Left hindlimb (tissue), 1 donor: ENCODE measurements at regions not wholly inside any gene's neighbourhood (a gene's known extent, or its start where the extent isn't known, plus 50 kb on each side); places are given as distances from the start of the nearest gene placed in this dataset.
"Not testable (repeated sequence)": the region's sequence is repeated elsewhere in the genome, so short reads cannot be mapped to it uniquely, and the experiment has no call there.

Source experiments
- DNase-seq: peaks from one replicate; pipeline ENCODE4 v3.0.0-alpha.2; 2018

GRCh38 chr14:70269582-70269981 is 80.8 kb upstream of the SLC8A3 start:
- DNase-seq, result no peak

- DNase-seq, result no peak
Measured at GRCh38 chr14:70268760-70269159, 80.0 kb upstream of the SLC8A3 start.

- no peak for DNase-seq
Measured at GRCh38 chr14:70266157-70266556, 77.4 kb upstream of the SLC8A3 start.

- DNase-seq, result no peak
Measured at GRCh38 chr14:70265422-70265821, 76.7 kb upstream of the SLC8A3 start.

- no peak for DNase-seq
Measured at GRCh38 chr14:70259420-70259819, 70.7 kb upstream of the SLC8A3 start.

- no peak for DNase-seq
Measured at GRCh38 chr14:70257526-70257925, 68.8 kb upstream of the SLC8A3 start.

- no peak for DNase-seq
Measured at GRCh38 chr14:70256601-70257000, 67.8 kb upstream of the SLC8A3 start.

- peak; percentile 29 for DNase-seq
Measured at GRCh38 chr14:70255071-70256057, 66.6 kb upstream of the SLC8A3 start.

GRCh38 chr14:70254476-70254961 is 65.8 kb upstream of the SLC8A3 start:
- peak; percentile 59 for DNase-seq

GRCh38 chr14:70253547-70253946 is 64.8 kb upstream of the SLC8A3 start:
- not testable (repeated sequence) for DNase-seq

GRCh38 chr14:70245026-70245425 is 56.3 kb upstream of the SLC8A3 start:
- DNase-seq, result no peak

- no peak for DNase-seq
Measured at GRCh38 chr14:70239802-70240201, 51.1 kb upstream of the SLC8A3 start.

GRCh38 chr14:70238635-70239034 is 49.9 kb upstream of the SLC8A3 start:
- DNase-seq, result not testable (repeated sequence)
